ENCODE measurements at regions not wholly inside any gene's neighbourhood (a gene's known extent, or its start where the extent isn't known, plus 50 kb on each side); places are given as distances from the start of the nearest gene placed in this dataset.
A peak's percentile ranks its signal among the peaks of the same experiment; 100 is the strongest.

DNA sequence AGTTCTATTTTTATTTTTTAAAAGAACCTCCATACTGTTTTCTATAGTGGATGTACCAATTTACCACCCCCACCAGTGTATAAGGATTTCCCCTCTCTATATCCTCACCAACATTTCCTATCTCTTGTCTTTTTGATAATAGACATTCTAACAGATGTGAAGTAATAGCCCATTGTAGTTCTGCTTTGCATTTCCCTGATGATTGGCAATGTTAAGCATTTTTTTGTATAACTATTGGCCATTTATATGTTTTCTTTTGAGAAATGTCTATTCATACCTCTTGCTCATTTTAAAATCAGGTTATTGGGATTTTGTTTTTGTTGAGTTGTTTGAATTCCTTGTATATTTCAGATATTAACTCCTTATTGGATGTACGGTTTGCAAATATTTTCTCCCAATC, 251.1 kb upstream of the HTR2C start:
- TF ChIP-seq, protein P1, sequence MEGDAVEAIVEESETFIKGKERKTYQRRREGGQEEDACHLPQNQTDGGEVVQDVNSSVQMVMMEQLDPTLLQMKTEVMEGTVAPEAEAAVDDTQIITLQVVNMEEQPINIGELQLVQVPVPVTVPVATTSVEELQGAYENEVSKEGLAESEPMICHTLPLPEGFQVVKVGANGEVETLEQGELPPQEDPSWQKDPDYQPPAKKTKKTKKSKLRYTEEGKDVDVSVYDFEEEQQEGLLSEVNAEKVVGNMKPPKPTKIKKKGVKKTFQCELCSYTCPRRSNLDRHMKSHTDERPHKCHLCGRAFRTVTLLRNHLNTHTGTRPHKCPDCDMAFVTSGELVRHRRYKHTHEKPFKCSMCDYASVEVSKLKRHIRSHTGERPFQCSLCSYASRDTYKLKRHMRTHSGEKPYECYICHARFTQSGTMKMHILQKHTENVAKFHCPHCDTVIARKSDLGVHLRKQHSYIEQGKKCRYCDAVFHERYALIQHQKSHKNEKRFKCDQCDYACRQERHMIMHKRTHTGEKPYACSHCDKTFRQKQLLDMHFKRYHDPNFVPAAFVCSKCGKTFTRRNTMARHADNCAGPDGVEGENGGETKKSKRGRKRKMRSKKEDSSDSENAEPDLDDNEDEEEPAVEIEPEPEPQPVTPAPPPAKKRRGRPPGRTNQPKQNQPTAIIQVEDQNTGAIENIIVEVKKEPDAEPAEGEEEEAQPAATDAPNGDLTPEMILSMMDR (IDR thresholded peaks at IDR 0.05) = no peak
- TF ChIP-seq POLR2A (IDR thresholded peaks at IDR 0.05) = no peak
- WGBS, 2 donors = 83 to 92% methylated on average over 1 of the region's 1 CpG
- no peaks in the 10 kb centered on the region for H3K9me3 ChIP-seq
- DNase-seq = no peak
- intact Hi-C loops (cut with DNase I) = no loop called here
- H3K4me3 ChIP-seq = no peak overlapping the region
- no peak overlapping the region for H3K27ac ChIP-seq
- H3K27me3 ChIP-seq = no peaks in the 10 kb centered on the region
- no peaks in the 10 kb centered on the region for H3K4me1 ChIP-seq
- H3K36me3 ChIP-seq = no peaks in the 10 kb centered on the region

DNA sequence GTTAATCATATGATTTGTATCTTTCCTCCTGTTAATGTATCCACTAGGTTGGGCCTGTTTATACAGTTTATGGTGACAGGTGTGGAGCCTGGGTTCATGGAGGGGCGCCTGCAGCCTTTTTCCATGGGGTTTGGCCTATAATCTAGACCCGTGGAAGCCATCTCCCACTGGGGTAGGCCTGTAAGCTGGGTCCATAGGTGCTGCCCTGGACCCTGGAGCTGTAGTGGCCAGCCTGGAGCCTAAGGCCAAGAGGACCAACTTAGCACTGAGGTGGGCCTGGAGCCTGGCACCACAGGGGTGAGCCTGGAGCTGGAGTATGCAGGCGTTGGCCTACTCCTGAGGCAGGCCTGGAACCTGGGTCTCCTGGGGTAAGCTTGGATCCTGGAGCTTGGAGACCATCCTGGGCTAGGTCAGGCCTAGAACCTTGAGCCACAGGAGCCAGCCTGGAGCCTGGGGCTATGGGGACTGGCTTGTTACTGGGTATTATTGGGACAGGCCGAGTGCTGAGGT, 249.4 kb upstream of the HTR2C start:
- TF ChIP-seq, protein P1 (IDR thresholded peaks at IDR 0.05) = no peak
- no peak for TF ChIP-seq POLR2A (IDR thresholded peaks at IDR 0.05)
- Histone ChIP-seq H3K9me3 (no peaks in the 10 kb centered on the region), H3K27me3 (no peaks in the 10 kb centered on the region), H3K4me1 (no peaks in the 10 kb centered on the region), H3K4me3 (no peak overlapping the region), H3K27ac (no peak overlapping the region), H3K36me3 (no peaks in the 10 kb centered on the region)
- WGBS, 2 donors = 62 to 71% methylated on average over 2 to 3 of the region's 4 CpGs
- no peak for DNase-seq
- intact Hi-C loops (cut with DNase I) = no loop called here

DNA sequence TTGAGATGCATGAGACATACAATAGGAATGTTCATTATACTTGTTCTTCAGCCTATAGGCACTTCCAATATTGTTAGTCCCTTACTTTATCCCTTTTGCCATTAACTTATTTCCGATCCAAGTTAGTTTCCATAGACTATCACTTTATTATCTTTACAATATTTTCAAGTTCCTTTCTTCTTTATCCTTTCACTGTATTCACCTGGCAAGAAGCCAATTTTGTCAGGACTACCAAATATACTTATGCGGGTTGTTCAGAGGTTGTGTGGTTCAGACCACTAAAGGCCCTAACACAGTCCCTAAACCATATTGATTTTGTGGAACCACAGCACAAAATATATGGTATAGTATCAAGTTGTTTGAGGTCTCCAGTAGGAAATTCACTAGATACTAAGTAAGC, 245.0 kb upstream of the HTR2C start:
- Histone ChIP-seq H3K36me3 (no peaks in the 10 kb centered on the region), H3K4me3 (no peak overlapping the region), H3K27ac (no peak overlapping the region), H3K4me1 (no peaks in the 10 kb centered on the region), H3K27me3 (no peaks in the 10 kb centered on the region), H3K9me3 (no peaks in the 10 kb centered on the region)
- WGBS, 2 donors = 84 to 86% methylated on average over 2 of the region's 2 CpGs
- TF ChIP-seq, protein P1 (IDR thresholded peaks at IDR 0.05) = no peak
- TF ChIP-seq POLR2A (IDR thresholded peaks at IDR 0.05) = no peak
- intact Hi-C loops (cut with DNase I) = no loop called here
- no peak for DNase-seq

DNA sequence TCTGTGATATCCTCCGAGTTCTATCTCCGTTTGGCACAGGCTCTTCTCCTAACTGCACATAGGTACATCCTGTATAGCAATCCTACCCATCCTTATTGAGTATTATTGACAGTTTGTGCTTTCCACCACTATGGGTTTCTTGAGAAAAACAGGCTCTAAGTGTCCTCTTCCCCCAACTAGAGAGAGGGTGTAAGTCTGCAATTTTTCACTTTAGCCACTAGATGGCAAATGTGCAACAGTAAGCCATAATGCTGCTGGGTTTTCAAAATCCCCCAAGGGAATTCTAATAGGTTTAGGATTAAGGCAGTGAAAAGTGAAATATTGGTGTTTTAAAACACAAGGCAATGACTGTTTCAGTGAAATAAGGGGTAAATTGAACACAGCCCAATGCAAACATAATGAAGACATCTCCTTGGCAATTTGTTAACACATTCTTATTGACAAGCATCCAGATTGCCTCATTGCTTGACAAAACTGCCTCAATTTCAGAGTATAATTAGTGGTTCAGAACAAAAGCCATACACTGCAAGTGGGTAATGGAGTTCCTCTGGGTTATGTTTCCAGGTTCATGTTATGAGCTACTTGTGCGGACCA, 239.0 kb upstream of the HTR2C start:
- no peak overlapping the region for H3K4me3 ChIP-seq
- no peaks in the 10 kb centered on the region for H3K36me3 ChIP-seq
- no peaks in the 10 kb centered on the region for H3K4me1 ChIP-seq
- intact Hi-C loops (cut with DNase I) = no loop called here
- TF ChIP-seq, protein P1 (IDR thresholded peaks at IDR 0.05) = peak in 3 of 6 experiments; percentile 40 to 57 (median 42)
- no peak for TF ChIP-seq POLR2A (IDR thresholded peaks at IDR 0.05)
- no peaks in the 10 kb centered on the region for H3K9me3 ChIP-seq
- 35 to 51% methylated on average over 3 of the region's 3 CpGs for WGBS, 2 donors
- DNase-seq = no peak
- no peaks in the 10 kb centered on the region for H3K27me3 ChIP-seq
- H3K27ac ChIP-seq = no peak overlapping the region

DNA sequence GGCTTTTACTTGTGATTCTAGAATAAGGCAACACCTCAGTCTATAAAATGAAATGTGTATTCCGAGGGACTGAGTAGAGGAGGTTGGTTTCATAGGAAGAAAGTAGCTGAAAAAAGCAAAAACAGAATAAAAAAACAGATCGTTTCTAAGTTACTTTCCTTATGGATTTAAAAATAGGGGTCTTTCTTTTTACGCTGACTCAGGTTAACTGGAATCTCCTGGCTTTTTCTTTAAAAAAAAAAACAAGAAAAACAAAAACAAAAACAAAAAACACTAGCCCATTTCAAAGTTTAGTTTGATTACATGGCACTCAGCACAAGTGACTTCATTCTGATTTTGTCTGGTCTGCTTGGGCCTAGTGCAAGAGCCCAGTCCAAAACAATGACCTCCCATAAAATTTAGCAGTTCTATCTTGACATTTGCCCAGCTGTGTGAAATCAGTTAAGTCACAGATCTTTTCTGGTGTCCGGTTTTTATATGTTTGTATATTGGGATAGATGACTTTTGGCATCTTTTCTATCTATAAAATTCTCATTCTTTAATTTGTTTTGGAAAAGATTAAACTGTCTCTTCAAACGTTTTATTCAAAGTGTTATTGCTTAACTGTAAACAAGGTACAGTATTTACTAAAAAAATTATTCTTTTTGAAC, 222.7 kb upstream of the HTR2C start:
- no peaks in the 10 kb centered on the region for H3K9me3 ChIP-seq
- no peak overlapping the region for H3K4me3 ChIP-seq
- no peaks in the 10 kb centered on the region for H3K36me3 ChIP-seq
- TF ChIP-seq POLR2A (IDR thresholded peaks at IDR 0.05) = no peak
- TF ChIP-seq, protein P1 (IDR thresholded peaks at IDR 0.05) = no peak
- H3K4me1 ChIP-seq = no peaks in the 10 kb centered on the region
- WGBS, 2 donors = 53 to 55% methylated on average over 5 of the region's 5 CpGs
- no peak overlapping the region for H3K27ac ChIP-seq
- intact Hi-C loops (cut with DNase I) = no loop called here
- no peak for DNase-seq
- H3K27me3 ChIP-seq = no peaks in the 10 kb centered on the region

All from esophagus squamous epithelium (tissue), 5 donors.